ENCODE measurements at regions not wholly inside any gene's neighbourhood (a gene's known extent, or its start where the extent isn't known, plus 50 kb on each side); places are given as distances from the start of the nearest gene placed in this dataset.

DNA sequence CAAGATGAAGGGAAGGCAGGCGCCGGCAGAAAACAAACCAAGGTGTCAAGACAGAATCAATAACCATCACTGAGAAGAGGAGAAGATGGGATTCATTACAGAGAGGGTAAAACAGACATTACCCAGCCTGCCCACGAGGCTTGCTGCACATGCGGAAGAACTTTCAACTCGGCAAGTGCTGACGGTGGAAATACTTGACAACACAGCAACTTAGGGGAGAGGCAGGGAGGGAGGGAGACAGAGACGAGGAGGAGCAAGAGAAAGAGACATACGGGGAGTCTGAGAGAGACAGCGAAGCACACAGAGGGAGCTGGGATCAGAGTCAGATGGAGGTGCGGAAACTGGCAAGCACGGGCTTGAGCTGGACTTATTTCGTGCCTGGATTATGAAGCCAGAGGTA is 129.3 kb upstream of the NECTIN1 start:
- Mint-ChIP-seq H3K27me3 (ENCODE audit: insufficient read depth, unreplicated experiment) (no peaks in the 10 kb centered on the region), H3K27ac (ENCODE audit: low read depth, unreplicated experiment) (no peak overlapping the region), H3K4me3 (ENCODE audit: unreplicated experiment) (no peak overlapping the region), H3K4me1 (ENCODE audit: insufficient read depth, unreplicated experiment) (peaks cover 18% of the 10 kb centered on the region), H3K9me3 (ENCODE audit: unreplicated experiment) (no peaks in the 10 kb centered on the region), H3K36me3 (ENCODE audit: insufficient read depth, unreplicated experiment) (peaks cover 6% of the 10 kb centered on the region)
- no TSS peak for BruUV-seq (replicated peaks)
- no peak for DNase-seq (ENCODE audit: unreplicated experiment)
- intact Hi-C loops (cut with micrococcal nuclease) = no loop called here
- POLR2A ChIA-PET = no interaction called here
- CTCF ChIA-PET = no interaction called here
- TF ChIP-seq, protein P1, sequence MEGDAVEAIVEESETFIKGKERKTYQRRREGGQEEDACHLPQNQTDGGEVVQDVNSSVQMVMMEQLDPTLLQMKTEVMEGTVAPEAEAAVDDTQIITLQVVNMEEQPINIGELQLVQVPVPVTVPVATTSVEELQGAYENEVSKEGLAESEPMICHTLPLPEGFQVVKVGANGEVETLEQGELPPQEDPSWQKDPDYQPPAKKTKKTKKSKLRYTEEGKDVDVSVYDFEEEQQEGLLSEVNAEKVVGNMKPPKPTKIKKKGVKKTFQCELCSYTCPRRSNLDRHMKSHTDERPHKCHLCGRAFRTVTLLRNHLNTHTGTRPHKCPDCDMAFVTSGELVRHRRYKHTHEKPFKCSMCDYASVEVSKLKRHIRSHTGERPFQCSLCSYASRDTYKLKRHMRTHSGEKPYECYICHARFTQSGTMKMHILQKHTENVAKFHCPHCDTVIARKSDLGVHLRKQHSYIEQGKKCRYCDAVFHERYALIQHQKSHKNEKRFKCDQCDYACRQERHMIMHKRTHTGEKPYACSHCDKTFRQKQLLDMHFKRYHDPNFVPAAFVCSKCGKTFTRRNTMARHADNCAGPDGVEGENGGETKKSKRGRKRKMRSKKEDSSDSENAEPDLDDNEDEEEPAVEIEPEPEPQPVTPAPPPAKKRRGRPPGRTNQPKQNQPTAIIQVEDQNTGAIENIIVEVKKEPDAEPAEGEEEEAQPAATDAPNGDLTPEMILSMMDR (IDR thresholded peaks at IDR 0.05; ENCODE audit: unreplicated experiment) = no peak

DNA sequence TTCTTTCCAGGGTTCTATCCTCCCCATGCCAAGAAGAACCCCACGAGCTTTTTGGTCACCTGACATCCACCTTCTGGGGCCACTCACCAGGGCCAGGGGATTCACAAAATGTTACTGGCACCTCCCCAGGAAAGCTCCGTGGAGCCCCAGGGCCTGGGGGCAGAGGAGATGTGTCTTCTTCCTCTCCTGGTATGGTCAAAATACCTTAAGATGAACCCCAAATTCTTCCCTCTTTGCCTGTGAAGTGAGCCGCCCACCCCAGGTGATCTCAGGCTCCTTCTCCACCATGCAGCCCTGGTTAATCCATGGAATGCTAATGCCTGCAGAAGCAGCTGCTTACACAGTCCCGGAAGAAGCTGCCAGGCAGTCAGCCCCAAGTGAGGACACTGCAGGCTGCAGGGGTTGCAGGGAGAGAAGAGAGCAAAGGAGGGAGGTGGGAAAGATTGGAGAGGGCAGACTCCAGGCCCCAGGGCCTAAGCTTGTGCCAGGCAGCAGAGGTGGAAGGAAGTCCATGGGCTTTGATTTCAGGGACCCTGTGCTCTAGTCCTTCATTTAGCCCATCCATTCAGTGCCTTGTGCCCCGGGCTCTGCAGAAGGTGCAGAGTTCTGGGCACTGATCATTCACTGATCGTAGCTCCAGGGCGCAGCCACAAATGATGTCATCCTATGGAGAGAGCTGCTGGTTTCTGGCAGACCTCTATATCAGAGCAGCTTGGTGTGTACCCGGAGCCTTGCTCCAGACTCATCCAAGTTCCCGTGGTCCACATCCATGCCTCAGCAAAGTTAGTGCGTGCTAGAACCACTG is 127.9 kb upstream of the NECTIN1 start:
- no peak for DNase-seq (ENCODE audit: unreplicated experiment)
- Mint-ChIP-seq H3K9me3 (ENCODE audit: unreplicated experiment) (no peaks in the 10 kb centered on the region), H3K4me1 (ENCODE audit: insufficient read depth, unreplicated experiment) (peaks cover 24% of the 10 kb centered on the region), H3K27me3 (ENCODE audit: insufficient read depth, unreplicated experiment) (no peaks in the 10 kb centered on the region), H3K4me3 (ENCODE audit: unreplicated experiment) (no peak overlapping the region), H3K27ac (ENCODE audit: low read depth, unreplicated experiment) (no peak overlapping the region), H3K36me3 (ENCODE audit: insufficient read depth, unreplicated experiment) (no peaks in the 10 kb centered on the region)
- intact Hi-C loops (cut with micrococcal nuclease) = no loop called here
- no TSS peak for BruUV-seq (replicated peaks)
- TF ChIP-seq, protein P1 (IDR thresholded peaks at IDR 0.05; ENCODE audit: unreplicated experiment) = no peak
- ChIA-PET CTCF (interaction anchor here (0.6 kb wide), 1 partner anchor 70 kb away, joined by 4 read pairs; no protein-coding TSS in a partner anchor), POLR2A (no interaction called here)

DNA sequence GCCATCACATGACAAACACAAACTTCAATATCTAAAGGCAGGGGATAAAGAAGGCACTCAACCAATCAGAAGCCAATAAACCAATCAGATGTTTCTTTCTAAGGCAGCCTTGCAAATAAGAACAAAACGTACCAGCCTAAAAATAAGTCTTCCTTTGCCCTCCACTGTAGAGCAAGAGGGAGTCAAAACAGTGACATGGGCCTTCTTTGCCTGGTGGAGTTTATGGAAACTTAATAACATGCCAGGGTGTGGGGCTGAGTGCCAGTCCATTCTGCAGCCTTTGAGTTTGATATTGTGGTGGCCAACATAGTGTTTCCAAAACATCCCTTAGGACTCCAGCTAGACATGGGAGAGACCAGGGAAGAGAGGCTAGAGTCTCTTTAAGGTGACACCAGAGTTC is 126.1 kb upstream of the NECTIN1 start:
- Mint-ChIP-seq H3K4me1 (ENCODE audit: insufficient read depth, unreplicated experiment) (peaks cover 11% of the 10 kb centered on the region), H3K27me3 (ENCODE audit: insufficient read depth, unreplicated experiment) (no peaks in the 10 kb centered on the region), H3K9me3 (ENCODE audit: unreplicated experiment) (no peaks in the 10 kb centered on the region), H3K27ac (ENCODE audit: low read depth, unreplicated experiment) (no peak overlapping the region), H3K36me3 (ENCODE audit: insufficient read depth, unreplicated experiment) (no peaks in the 10 kb centered on the region), H3K4me3 (ENCODE audit: unreplicated experiment) (no peak overlapping the region)
- intact Hi-C loops (cut with micrococcal nuclease) = no loop called here
- no TSS peak for BruUV-seq (replicated peaks)
- TF ChIP-seq, protein P1 (IDR thresholded peaks at IDR 0.05; ENCODE audit: unreplicated experiment) = no peak
- CTCF ChIA-PET = interaction anchor here (0.8 kb wide), 1 partner anchor 266 kb away, joined by 3 read pairs; no protein-coding TSS in a partner anchor
- no peak for DNase-seq (ENCODE audit: unreplicated experiment)
- POLR2A ChIA-PET = interaction anchor here (0.6 kb wide), 1 partner anchor 1287 kb away, joined by 3 read pairs; no protein-coding TSS in a partner anchor

DNA sequence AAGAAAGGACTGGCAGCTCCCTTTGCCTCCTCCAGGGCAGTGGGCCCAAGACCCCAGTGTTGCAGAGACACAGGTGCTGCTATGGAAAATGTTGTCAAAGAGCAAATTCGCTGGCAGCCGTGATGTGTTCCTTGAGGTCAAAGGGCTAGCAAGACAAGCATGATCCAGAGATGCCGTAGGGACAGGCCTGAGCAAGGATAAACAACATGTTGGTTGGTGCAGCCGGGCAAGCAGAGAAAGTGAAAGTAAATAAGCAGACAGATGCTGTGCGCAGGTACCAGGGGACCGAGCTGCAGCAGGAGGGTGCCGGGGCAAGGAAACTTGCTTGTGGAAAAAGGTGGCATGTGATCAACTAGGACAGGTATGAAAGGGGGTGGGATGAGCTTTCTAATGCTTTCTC is 125.5 kb upstream of the NECTIN1 start:
- no peaks in the 10 kb centered on the region for H3K9me3 Mint-ChIP-seq (ENCODE audit: unreplicated experiment)
- intact Hi-C loops (cut with micrococcal nuclease) = no loop called here
- no peaks in the 10 kb centered on the region for H3K27me3 Mint-ChIP-seq (ENCODE audit: insufficient read depth, unreplicated experiment)
- peaks cover 11% of the 10 kb centered on the region for H3K4me1 Mint-ChIP-seq (ENCODE audit: insufficient read depth, unreplicated experiment)
- no peak overlapping the region for H3K4me3 Mint-ChIP-seq (ENCODE audit: unreplicated experiment)
- H3K36me3 Mint-ChIP-seq (ENCODE audit: insufficient read depth, unreplicated experiment) = no peaks in the 10 kb centered on the region
- DNase-seq (ENCODE audit: unreplicated experiment) = no peak
- no peak overlapping the region for H3K27ac Mint-ChIP-seq (ENCODE audit: low read depth, unreplicated experiment)
- no TSS peak for BruUV-seq (replicated peaks)
- CTCF ChIA-PET = no interaction called here
- POLR2A ChIA-PET = interaction anchor here (0.6 kb wide), 1 partner anchor 1288 kb away, joined by 3 read pairs; no protein-coding TSS in a partner anchor
- TF ChIP-seq, protein P1 (IDR thresholded peaks at IDR 0.05; ENCODE audit: unreplicated experiment) = no peak

Measured in MCF 10A (cell line).